ENCODE measurements at regions not wholly inside any gene's neighbourhood (a gene's known extent, or its start where the extent isn't known, plus 50 kb on each side); places are given as distances from the start of the nearest gene placed in this dataset.

GRCh38 chr12:14057895-14058294, 76.5 kb upstream of the GRIN2B start:
- TF ChIP-seq CTCF (optimal IDR thresholded peaks at IDR 0.05 in 1 of 3, IDR thresholded peaks at IDR 0.05 in 1 of 3, conservative IDR thresholded peaks at IDR 0.05 in 1 of 3; ENCODE audit: extremely low read depth in 1 of 3, insufficient read depth in 2 of 3, low read length in 3 of 3) (no peak), EZH2 (IDR thresholded peaks at IDR 0.05; ENCODE audit: low read length) (no peak)
